T follicular helper cell (primary cell): ENCODE measurements at regions not wholly inside any gene's neighbourhood (a gene's known extent, or its start where the extent isn't known, plus 50 kb on each side); places are given as distances from the start of the nearest gene placed in this dataset.
"Not testable (repeated sequence)": the region's sequence is repeated elsewhere in the genome, so short reads cannot be mapped to it uniquely, and the experiment has no call there.

ENCODE experiments used
- DNase-seq: peaks from one replicate; pipeline ENCODE4 v3.0.0-alpha.2; 2020; ENCODE audit warnings: low read depth

DNA sequence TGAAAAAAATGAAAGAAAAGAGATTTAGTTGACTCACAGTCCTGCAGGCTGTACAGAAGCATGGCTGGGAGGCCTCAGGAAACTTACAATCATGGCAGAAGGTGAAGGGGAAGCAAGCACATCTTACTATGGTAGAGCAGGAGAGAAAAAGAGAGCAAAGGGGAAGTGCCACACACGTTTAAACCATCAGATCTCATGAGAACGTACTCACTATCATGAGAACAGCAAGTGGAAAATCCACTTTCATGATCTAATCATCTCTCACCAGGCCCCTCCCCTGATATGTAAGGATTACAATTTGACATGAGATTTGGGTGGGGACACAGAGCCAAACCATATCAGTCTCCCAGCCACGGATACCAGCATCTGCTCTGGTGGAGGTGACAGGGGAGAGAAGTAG lies 50.8 kb upstream of the CPOX start:
- no peak for DNase-seq

DNA sequence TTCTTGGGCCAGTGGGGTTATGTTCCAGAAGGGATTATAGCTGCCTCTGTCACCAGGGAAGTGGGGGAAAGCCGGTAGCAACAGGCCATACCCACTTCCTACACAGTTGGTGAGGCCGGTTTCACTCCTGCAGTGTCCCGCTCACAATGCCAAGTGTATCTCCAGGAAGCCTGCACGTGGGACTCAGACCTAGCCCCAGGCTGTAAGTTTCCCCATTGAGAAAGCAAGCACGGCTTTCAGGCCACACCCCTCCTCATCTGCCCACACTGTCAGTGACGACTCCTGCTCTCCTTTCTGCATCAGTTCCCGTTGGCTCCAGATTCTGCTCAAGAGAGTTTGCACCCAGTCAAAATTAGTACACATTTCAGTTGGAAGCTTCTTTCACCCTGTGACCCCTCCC lies 51.6 kb upstream of the CPOX start:
- DNase-seq: no peak

DNA sequence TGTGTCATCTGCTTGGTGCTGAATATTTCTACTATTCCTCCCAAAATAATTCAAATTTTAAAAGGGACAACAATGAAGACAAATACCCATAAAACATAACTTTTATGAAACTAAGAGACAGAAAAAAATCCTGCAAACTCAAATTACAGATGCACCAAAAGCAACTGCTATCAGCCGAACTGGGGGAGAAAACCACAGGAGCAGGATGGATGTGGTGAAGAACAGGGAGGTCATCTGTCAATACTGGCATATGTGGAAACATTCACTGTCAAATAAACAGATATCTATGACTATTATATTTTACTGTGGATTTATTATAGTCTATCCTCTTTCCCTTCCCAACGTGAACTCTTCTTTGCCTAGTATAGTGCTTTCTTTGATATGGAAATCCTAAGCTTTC lies 53.3 kb upstream of the CPOX start:
- no peak for DNase-seq

DNA sequence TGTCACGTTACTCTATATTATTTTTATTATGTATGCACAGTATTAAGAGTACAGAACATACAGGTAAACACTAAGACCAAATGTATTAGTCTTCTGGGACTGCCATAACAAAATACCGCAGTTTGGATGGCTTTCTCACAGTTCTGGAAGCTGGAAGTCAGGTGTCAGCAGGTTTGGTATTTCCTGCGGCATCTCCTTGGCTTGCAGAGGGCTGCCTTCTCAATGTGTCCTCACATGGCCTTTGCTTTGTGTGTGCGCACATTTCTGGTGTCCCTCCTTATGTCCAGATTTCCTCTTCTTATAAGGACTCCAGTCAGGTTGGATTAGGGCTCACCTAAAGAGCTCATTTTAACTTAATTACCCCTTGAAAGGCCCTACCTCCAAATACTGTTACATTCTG lies 53.8 kb upstream of the CPOX start:
- no peak for DNase-seq

DNA sequence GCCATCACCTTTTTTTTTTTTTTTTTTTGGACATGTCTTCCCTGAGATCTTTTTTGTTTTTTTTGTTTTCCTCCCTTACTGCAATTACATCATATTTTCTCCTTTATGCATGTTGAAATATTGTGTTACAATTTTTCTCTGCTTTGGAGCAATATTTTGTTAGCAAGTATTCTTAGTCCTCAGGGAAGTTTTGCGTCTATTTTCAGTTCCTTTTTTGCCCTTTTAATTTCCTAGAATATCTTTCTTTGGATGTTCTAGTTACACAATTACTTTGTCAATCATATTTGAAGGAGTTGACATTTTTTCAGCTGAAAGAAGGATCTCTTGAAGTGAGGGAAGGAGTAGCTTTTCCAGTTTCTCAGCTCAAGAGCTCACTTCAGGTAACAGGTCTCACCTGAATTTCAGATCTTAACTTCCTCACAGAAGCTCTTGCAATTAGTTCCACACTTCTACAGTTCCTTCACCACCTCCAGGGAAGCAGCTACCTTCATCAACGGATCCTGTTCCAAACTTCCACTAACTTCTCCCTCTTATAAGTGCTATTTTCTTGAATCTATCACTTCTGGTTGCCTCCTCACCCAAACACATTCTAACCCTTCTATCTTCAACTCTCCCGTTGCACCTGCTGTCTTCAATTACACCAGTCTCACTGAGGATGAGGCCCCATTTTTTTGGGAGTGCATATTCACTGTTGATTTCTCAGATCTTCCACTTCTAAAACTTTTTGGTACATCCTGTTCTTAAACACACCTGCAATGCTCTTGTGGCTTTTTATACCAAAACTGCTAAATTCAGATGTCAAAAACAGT lies 57.8 kb upstream of the CPOX start:
- DNase-seq: no peak

DNA sequence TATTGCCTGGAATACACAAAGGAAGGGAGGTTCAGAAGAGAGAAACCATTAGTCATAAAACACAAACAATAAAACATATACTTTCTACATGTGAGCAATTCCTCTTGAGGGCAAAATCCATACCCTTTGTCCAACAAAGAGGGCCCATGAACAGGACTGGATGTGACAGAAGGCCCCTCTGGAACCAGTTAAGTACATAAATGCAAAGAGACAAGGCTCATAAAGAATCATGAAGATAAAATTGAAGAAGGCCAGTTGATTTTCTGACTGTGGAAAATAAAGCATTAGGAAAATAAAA lies 58.3 kb upstream of the CPOX start:
- no peak for DNase-seq

DNA sequence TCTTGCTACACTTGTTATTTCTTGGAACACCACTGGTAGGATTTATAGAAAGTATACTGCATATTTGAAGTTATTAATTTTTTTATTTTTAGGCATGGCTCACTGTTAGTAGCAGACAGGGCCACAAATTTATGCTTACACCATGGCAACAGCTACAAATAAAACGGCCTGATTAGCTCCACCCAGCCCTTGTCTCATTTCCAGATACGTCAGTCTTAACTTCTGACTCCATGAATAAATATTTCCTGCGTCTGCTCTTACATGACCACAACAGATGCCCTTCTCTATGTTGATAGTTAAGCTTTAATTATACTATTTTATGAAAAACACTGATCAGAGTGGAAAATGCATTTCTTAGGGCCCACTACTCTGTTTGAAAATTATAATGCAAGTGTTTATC lies 62.3 kb upstream of the CPOX start:
- no peak for DNase-seq

DNA sequence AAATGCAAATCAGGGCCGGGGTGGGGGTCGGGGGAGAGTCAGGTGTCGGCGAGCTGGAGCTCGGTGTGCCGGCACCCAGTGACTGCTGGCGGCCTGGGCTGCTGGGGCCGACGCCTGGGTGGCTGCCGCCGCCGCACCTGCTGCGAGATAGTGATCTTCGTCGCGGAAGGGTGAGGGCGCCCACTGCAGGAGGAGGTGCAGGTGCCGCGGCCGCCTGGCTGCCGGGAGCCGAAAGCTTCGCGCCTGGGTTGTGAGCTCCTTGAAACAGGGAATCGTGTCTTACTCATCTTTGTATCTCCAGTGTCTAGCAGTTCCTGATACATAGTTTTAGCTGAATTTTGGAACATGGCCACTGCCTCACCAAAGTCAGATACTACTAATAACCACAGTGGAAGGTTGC lies 64.0 kb upstream of the CPOX start:
- DNase-seq: peak; percentile 6

DNA sequence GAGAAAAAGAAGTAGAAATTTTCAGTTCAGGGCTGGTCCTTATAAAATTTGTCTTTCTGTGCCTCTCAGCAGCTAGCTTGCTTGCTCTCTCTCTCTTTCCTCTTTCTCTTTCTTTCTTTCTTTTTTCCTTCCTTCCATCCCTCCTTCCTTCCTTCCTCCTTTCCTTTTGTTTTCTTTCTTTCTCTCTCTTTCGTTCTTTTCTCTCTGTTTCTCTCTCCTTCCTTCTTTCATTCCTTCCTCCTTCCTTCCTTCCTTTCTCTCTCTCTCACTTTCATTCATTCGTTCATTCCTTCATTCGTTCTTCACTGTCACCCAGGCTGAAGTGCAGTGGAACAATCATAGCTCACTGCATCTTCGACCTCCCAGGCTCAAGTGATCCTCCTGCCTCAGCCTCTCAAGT lies 69.3 kb upstream of the CPOX start:
- no peak for DNase-seq

DNA sequence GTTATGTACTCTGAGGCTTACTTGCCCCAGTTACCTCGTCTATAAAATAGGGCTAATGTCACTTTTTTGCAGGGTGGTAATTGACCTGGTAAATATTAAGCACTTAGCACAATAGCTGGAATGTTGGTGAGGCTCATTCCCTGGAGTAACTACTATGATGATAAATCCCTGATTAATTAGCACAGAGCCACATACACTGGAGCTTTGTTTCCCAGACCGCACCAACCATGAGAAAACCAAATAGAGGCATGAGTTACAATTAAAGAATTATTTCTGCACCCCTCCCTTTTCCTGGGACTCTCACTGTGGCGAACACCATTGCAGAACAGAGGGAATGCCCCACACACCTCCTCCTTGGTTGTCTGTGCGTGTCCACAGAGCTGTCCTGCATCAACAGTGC lies 76.6 kb upstream of the CPOX start:
- no peak for DNase-seq

DNA sequence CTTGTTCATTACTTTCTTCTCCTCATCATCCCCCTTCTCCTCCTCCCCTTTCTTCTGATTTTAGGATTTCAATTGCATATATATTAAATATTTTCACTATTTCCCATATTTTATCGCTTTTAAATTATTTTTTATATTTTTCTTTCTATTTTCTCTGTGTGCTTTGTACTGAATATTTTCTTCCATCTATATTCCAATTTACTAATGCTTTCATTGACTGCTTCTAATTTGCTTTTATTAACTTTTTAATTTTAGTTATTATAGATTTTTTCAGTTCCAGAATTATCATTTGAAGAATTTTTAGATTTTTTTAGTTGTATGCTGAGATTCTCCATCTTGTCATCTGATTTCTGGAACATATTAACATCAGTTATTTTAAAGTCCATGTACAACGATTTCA lies 83.2 kb upstream of the ST3GAL6 start:
- DNase-seq: no peak

DNA sequence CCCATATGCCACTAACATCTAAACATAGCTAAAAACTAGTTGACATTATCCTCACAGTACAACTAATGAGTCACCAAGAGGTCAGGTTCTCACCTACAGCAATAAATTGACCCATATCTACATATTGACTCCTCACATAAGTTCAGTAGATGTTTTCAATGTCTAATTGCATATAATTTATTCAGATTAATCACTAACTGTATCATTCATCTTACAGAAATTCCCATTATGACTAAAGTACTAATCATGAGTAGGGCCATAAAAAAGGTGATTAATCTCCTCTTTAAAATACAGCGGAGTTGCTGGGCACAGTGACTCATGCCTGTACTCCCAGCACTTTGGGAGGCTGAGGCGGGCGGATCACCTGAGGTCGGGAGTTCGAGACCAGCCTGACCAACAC lies 82.4 kb upstream of the ST3GAL6 start:
- DNase-seq: no peak

DNA sequence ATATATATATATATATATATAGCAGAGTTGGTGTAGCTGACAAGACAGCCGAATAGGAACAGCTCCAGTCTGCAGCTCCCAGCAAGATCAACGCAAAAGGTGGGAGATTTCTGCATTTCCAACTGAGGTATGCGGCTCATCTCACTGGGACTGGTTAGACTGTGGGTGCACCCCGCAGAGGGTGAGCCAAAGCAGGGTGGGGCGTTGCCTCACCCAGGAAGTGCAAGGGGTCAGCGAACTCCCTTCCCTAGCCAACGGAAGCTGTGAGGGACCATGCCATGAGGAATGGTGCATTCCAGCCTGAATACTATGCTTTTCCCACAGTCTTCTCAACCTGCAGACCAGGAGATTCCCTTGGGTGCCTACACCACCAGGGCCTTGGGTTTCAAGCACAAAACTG lies 81.7 kb upstream of the ST3GAL6 start:
- DNase-seq: no peak

DNA sequence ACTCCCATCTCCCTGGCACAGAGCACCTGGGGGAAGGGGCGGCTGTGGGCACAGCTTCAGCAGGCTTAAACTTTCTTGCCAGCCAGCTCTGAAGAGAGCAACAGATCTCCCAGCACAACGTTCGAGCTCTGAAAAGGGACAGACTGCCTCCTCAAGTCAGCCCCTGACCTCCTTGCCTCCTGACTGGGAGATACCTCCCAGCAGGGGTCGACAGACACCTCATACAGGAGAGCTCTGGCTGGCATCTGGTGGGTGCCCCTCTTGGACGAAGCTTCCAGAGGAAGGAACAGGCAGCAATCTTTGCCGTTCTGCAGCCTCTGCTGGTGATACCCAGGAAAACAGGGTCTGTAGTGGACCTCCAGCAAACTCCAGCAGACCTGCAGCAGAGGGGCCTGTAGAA lies 80.7 kb upstream of the ST3GAL6 start:
- DNase-seq: not testable (repeated sequence)

DNA sequence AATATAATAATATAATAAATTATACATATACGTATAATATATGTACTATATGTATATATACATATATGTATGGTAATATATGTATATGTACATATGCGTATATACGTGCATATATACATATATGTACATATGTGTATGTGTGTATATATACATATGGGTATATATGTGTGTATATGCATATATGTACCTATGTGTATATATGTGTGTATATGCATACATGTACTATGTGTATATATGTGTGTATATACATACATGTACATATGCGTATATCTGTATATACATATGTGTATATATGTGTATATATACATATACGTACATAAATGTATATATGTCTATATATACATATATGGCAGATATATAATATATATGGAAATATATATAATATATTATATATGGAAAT lies 74.8 kb upstream of the ST3GAL6 start:
- DNase-seq: no peak

DNA sequence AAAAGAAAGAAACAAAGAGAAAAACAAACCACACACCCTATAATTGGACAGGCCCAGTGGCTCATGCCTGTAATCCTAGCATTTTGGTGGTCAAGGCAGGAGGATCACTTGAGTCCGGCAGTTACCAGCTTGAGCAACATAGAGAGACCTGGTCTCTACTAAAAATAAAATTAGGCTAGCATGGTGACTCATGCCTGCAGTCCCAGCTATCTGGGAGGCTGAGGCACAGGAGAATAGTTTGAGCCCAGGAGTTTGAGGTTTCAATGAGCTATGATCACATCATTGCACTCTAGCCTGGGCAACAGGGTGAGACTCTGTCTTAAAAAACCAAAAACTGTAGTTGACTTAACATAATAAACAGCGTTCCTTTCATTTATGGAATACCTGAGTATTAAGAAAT lies 72.3 kb upstream of the ST3GAL6 start:
- no peak for DNase-seq

DNA sequence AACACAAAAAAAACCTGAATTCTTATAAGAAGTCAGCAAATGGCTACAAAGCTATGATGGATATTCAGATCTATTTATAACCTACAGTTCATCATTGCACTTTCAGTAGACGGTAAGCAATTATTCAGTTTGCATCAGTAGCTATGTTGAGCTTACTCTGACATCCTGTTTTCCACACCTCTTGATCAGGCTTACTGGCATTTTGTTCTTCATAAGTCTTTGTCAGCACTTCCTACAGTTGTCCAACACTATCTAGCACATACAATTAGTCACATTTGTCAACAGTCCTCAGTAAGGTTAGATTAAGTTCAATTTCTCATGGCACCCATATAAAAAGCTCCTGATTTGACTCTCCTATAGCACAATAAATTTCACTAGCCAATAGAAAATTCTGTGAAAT lies 71.2 kb upstream of the ST3GAL6 start:
- no peak for DNase-seq

DNA sequence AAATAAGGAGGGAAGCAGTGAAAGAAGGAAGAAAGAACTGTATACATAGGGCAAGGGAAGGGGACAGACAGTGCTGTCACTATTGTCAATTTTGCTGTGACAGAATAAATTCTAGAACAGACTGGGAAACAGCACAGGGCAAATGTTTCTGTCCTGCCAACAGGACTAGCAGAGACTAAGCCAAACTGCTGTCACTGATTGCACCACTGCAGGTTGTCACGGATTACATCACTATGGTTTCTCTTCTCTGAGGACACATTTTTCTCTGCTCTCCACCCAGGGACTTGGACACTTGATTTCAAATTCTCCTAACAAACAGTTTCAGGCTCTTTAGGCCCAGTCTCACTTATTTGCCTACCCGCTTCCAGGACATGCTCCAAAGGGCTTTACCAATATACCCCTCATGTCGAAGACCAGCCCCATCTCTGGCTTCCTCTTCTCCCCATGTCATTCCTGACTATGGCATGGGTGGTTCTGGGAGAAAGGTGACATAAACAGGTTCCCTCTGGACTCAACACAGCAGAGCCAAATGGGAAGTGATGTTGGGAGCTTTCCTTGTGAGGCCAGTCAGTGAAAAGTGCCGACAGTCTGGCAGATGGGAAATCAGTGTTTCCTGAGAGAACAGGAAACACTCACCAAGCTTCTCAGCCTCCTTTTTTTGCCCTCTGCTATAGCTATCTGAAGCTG lies 70.2 kb upstream of the ST3GAL6 start:
- no peak for DNase-seq

DNA sequence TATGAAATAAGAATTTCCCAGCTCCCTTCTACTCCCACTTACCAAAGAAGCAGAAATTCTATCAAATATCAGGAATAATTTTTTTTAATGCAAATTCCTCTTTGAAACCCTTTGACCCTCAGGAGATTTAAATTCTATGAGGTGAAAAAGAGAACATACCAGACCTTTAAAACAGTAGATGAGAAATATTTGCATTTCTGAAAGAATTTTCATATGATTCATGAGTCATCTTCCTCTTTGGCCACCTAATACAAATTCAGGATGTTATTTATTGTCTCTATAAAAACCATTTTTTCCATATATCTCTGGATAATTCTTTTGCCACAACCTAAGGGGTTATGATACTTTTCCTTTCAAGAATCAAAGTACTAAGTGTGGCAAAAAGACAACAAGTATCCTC lies 67.3 kb upstream of the ST3GAL6 start:
- no peak for DNase-seq

DNA sequence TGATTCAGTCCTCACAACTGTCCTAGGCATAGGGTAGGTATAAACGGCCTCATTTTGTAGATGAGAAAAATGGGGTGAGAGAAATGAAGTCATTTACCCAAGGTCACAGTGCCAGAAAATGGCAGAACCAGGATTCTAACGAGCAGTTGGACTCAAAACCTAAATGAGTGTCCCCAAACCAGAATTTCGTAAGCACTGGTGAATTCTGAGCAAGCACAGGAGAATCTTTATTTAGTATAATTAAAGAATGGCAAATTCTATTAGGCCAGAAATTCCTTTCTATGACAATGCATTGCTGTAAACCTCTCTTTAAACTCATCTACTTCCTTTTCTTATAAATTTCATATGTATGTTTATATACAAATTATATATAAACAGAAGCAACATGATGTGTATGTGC lies 66.8 kb upstream of the ST3GAL6 start:
- not testable (repeated sequence) for DNase-seq

DNA sequence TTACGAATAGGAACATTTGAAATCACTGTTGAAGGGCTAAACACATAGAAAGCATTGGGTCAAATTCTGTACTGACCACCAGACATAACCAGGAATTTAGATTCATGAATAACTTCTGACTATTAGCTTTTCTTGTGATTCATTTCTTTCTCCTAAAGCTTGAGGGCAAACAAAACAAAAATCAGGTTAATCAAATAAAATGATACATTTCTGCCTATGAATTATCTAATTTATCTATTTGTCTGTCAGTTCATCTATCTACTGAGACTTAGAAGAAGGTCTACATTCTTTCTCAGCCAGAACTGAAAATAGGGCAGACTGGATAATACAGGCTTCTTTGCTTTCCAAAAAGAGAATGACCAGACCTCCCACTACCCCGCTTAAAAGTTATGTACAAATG lies 65.9 kb upstream of the ST3GAL6 start:
- DNase-seq: no peak

DNA sequence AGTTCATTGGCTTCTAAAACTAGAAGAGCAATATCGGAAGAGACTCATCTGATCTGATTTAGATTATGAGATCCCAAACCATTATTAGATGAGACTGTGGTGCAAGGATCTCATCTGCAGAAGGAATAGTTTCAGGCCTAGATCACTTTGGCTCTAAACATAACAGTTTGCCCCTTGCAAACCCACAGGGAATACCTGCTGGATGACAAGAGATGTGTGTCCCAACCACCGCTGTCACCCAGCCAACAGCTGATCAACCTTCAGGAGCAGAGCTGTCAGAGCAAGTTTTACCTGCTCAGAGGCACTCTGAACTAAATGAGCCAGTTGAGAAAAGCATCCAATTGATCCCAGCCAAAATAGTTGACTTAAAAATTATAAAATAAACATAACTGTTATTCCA lies 64.0 kb upstream of the ST3GAL6 start:
- DNase-seq: no peak

DNA sequence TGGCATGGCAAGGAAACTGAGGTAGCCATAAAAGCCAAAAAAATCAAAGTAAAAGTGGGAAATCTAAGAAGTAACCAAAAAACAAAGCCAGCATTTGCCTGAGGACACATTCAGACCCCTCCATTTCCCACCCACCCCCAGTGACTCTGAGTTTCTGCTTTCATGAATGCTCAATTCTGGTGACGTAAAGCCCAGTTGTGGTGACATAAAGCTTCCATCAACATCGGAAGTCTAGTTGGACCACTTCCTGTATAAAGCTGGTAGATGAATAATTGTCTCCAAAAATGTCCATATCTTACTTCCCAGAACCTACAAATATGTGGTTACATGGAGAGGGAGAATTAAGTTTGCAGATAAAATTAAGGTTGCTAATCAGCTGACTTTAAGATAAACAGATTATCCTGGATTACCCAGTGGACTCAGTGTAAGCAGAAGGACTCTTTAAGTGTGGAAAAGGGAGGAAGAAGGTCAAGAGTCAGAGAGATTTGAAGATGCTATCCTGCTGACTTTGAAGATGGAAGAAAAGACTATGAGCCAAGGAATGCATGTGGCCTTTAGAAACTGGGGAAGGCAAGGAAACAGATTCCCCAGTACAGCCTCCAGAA lies 62.0 kb upstream of the ST3GAL6 start:
- DNase-seq: no peak

DNA sequence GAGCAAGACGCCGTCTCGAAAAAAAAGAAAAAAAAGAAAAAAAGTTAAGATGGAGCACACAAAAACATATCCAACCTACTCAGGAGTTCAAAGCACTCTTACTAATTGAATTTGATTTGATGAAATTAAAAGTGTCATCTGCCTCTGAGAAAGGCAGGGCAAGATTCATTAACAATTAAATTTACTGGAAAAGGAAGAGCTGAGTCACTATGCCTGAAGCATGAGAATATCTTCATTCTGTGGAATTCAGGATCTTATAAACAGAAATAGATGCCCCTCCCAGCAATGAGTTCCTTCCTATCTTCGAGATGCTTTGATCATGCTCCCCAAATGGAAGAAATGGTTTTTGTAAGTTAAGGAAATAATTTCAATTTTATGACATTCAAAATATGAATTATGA lies 61.0 kb upstream of the ST3GAL6 start:
- no peak for DNase-seq
